ENCODE measurements at regions not wholly inside any gene's neighbourhood (a gene's known extent, or its start where the extent isn't known, plus 50 kb on each side); places are given as distances from the start of the nearest gene placed in this dataset.

DNA sequence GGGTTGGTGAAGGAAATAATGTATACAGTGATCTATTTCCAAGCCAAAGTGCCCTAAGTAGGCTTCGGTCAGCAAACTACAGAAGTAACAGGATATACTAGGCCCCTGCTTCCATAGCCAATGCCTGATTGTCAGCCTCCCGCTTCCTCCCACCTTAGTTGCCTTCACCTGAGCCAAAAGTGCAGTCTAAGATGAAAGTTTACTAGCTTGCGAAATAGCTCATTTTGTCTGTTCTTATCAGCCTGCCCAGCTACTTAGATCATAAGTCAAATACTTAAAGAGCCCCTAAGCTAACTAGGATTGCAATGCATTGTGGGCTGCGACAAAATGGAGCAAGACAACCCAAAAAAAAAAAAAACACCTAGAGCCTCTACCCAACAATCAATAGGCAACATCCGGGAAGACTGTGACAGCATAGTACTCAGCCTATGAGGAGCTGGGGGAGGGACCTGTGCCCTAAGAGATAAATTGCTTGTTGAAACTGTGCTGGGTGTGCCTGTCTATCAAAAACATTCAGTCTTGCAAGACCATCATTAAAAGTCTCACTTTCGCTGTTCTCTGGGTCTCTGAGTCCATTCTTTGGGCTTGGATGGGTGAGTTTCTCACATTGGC lies 454.7 kb upstream of the TSHZ3 start:
- TF ChIP-seq, protein P1, sequence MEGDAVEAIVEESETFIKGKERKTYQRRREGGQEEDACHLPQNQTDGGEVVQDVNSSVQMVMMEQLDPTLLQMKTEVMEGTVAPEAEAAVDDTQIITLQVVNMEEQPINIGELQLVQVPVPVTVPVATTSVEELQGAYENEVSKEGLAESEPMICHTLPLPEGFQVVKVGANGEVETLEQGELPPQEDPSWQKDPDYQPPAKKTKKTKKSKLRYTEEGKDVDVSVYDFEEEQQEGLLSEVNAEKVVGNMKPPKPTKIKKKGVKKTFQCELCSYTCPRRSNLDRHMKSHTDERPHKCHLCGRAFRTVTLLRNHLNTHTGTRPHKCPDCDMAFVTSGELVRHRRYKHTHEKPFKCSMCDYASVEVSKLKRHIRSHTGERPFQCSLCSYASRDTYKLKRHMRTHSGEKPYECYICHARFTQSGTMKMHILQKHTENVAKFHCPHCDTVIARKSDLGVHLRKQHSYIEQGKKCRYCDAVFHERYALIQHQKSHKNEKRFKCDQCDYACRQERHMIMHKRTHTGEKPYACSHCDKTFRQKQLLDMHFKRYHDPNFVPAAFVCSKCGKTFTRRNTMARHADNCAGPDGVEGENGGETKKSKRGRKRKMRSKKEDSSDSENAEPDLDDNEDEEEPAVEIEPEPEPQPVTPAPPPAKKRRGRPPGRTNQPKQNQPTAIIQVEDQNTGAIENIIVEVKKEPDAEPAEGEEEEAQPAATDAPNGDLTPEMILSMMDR (IDR thresholded peaks at IDR 0.05), result no peak
- no peak for TF ChIP-seq POLR2A (IDR thresholded peaks at IDR 0.05)
